ENCODE measurements at regions not wholly inside any gene's neighbourhood (a gene's known extent, or its start where the extent isn't known, plus 50 kb on each side); places are given as distances from the start of the nearest gene placed in this dataset.
"Not testable (repeated sequence)": the region's sequence is repeated elsewhere in the genome, so short reads cannot be mapped to it uniquely, and the experiment has no call there.

DNA sequence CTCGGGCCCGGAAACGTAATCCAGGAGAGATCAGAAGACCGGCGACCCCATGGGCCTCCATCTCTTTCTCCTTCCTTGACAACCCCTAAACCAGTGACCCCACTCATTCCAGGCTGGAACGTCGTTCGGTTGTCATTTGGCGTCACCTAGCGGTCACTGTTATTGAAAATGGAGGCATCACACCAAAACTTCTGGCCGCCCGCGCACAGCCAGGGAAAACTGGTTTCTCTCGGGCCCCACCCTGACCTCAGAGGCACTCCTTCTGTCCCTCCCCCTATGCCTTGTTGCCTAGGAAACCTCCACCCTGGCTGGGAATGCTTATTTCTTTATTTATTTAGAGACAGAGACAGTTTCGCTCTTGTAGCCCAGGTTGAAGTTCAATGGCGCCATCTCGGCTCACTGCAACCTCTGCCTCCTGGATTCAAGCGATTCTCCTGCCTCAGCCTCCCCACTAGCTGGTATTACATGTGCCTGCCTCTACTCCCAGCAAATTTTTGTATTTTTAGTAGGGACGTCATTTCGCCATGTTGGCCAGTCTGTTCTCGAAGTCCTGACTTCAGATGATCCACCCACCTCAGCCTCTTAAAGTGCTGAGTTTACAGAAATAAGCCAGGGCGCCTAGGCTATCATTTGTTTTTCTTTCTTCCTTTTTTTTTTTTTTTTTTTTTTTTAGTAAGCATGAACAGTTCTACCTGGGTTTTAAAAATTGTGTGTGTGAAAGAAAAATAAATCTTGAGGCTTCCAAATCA lies 2144.1 kb upstream of the TPTE start:
- DNase-seq, result not testable (repeated sequence)

GRCh38 chr21:8380419-8381079 lies 2140.8 kb upstream of the TPTE start:
- DNase-seq, result not testable (repeated sequence)

DNA sequence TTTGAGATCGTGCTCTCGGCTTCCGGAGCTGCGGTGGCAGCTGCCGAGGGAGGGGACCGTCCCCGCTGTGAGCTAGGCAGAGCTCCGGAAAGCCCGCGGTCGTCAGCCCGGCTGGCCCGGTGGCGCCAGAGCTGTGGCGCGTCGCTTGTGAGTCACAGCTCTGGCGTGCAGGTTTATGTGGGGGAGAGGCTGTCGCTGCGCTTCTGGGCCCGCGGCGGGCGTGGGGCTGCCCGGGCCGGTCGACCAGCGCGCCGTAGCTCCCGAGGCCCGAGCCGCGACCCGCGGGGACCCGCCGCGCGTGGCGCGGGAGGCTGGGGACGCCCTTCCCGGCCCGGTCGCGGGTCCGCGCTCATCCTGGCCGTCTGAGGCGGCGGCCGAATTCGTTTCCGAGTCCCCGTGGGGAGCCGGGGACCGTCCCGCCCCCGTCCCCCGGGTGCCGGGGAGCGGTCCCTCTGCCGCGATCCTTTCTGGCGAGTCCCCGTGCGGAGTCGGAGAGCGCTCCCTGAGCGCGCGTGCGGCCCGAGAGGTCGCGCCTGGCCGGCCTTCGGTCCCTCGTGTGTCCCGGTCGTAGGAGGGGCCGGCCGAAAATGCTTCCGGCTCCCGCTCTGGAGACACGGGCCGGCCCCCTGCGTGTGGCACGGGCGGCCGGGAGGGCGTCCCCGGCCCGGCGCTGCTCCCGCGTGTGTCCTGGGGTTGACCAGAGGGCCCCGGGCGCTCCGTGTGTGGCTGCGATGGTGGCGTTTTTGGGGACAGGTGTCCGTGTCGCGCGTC lies 2133.0 kb upstream of the TPTE start:
- DNase-seq, result not testable (repeated sequence)

- not testable (repeated sequence) for DNase-seq
Observed at GRCh38 chr21:8388940-8389238, 2132.5 kb upstream of the TPTE start.

GRCh38 chr21:8390550-8391171 lies 2130.7 kb upstream of the TPTE start:
- DNase-seq, result not testable (repeated sequence)

GRCh38 chr21:8394380-8394779 lies 2127.0 kb upstream of the TPTE start:
- DNase-seq, result not testable (repeated sequence)

DNA sequence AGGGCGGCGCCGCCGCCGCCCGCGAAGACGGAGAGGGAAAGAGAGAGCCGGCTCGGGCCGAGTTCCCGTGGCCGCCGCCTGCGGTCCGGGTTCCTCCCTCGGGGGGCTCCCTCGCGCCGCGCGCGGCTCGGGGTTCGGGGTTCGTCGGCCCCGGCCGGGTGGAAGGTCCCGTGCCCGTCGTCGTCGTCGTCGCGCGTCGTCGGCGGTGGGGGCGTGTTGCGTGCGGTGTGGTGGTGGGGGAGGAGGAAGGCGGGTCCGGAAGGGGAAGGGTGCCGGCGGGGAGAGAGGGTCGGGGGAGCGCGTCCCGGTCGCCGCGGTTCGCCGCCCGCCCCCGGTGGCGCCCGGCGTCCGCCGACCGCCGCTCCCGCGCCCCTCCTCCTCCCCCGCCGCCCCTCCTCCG lies 2125.4 kb upstream of the TPTE start:
- DNase-seq, result not testable (repeated sequence)

DNA sequence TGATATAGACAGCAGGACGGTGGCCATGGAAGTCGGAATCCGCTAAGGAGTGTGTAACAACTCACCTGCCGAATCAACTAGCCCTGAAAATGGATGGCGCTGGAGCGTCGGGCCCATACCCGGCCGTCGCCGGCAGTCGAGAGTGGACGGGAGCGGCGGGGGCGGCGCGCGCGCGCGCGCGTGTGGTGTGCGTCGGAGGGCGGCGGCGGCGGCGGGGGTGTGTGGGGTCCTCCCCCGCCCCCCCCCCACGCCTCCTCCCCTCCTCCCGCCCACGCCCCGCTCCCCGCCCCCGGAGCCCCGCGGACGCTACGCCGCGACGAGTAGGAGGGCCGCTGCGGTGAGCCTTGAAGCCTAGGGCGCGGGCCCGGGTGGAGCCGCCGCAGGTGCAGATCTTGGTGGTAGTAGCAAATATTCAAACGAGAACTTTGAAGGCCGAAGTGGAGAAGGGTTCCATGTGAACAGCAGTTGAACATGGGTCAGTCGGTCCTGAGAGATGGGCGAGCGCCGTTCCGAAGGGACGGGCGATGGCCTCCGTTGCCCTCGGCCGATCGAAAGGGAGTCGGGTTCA lies 2122.4 kb upstream of the TPTE start:
- not testable (repeated sequence) for DNase-seq

- DNase-seq, result not testable (repeated sequence)
Observed at GRCh38 chr21:8399866-8400265, 2121.5 kb upstream of the TPTE start.

DNA sequence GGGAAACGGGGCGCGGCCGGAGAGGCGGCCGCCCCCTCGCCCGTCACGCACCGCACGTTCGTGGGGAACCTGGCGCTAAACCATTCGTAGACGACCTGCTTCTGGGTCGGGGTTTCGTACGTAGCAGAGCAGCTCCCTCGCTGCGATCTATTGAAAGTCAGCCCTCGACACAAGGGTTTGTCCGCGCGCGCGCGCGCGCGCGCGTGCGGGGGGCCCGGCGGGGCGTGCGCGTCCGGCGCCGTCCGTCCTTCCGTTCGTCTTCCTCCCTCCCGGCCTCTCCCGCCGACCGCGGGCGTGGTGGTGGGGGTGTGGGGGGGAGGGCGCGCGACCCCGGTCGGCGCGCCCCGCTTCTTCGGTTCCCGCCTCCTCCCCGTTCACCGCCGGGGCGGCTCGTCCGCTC lies 2119.6 kb upstream of the TPTE start:
- not testable (repeated sequence) for DNase-seq

- not testable (repeated sequence) for DNase-seq
Observed at GRCh38 chr21:8406331-8406730, 2115.1 kb upstream of the TPTE start.

DNA sequence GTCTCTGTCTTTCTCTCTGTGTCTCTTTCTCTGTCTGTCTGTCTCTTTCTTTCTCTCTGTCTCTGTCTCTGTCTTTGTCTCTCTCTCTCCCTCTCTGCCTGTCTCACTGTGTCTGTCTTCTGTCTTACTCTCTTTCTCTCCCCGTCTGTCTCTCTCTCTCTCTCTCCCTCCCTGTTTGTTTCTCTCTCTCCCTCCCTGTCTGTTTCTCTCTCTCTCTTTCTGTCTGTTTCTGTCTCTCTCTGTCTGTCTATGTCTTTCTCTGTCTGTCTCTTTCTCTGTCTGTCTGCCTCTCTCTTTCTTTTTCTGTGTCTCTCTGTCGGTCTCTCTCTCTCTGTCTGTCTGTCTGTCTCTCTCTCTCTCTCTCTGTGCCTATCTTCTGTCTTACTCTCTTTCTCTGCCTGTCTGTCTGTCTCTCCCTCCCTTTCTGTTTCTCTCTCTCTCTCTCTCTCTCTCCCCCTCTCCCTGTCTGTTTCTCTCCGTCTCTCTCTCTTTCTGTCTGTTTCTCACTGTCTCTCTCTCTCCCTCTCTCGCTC lies 2110.2 kb upstream of the TPTE start:
- not testable (repeated sequence) for DNase-seq

DNA sequence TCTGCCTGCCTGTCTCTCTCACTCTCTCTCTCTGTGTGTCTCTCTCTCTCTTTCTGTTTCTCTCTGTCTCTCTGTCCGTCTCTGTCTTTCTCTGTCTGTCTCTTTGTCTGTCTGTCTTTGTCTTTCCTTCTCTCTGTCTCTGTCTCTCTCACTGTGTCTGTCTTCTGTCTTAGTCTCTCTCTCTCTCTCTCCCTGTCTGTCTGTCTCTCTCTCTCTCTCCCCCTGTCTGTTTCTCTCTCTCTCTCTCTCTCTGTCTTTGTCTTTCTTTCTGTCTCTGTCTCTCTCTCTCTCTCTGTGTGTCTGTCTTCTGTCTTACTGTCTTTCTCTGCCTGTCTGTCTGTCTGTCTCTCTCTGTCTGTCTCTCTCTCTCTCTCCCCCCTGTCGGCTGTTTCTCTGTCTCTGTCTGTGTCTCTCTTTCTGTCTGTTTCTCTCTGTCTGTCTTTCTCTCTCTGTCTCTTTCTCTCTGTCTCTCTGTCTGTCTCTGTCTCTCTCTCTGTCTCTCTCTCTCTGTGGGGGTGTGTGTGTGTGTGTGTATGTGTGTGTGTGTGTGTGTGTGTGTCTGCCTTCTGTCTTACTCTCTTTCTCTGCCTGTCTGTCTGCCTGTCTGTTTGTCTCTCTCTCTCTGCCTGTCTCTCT lies 2101.3 kb upstream of the TPTE start:
- DNase-seq, result peak in 1 of 2 donors; percentile 14

DNA sequence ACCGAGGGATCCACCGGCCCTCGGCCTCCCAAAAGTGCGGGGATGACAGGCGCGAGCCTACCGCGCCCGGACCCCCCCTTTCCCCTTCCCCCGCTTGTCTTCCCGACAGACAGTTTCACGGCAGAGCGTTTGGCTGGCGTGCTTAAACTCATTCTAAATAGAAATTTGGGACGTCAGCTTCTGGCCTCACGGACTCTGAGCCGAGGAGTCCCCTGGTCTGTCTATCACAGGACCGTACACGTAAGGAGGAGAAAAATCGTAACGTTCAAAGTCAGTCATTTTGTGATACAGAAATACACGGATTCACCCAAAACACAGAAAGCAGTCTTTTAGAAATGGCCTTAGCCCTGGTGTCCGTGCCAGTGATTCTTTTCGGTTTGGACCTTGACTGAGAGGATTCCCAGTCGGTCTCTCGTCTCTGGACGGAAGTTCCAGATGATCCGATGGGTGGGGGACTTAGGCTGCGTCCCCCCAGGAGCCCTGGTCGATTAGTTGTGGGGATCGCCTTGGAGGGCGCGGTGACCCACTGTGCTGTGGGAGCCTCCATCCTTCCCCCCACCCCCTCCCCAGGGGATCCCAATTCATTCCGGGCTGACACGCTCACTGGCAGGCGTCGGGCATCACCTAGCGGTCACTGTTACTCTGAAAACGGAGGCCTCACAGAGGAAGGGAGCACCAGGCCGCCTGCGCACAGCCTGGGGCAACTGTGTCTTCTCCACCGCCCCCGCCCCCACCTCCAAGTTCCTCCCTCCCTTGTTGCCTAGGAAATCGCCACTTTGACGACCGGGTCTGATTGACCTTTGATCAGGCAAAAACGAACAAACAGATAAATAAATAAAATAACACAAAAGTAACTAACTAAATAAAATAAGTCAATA lies 2093.4 kb upstream of the TPTE start:
- DNase-seq, result not testable (repeated sequence)

DNA sequence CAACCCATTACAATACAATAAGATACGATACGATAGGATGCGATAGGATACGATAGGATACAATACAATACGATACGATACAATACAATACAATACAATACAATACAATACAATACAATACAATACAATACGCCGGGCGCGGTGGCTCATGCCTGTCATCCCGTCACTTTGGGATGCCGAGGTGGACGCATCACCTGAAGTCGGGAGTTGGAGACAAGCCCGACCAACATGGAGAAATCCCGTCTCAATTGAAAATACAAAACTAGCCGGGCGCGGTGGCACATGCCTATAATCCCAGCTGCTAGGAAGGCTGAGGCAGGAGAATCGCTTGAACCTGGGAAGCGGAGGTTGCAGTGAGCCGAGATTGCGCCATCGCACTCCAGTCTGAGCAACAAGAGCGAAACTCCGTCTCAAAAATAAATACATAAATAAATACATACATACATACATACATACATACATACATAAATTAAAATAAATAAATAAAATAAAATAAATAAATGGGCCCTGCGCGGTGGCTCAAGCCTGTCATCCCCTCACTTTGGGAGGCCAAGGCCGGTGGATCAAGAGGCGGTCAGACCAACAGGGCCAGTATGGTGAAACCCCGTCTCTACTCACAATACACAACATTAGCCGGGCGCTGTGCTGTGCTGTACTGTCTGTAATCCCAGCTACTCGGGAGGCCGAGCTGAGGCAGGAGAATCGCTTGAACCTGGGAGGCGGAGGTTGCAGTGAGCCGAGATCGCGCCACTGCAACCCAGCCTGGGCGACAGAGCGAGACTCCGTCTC lies 2092.5 kb upstream of the TPTE start:
- DNase-seq, result not testable (repeated sequence)

DNA sequence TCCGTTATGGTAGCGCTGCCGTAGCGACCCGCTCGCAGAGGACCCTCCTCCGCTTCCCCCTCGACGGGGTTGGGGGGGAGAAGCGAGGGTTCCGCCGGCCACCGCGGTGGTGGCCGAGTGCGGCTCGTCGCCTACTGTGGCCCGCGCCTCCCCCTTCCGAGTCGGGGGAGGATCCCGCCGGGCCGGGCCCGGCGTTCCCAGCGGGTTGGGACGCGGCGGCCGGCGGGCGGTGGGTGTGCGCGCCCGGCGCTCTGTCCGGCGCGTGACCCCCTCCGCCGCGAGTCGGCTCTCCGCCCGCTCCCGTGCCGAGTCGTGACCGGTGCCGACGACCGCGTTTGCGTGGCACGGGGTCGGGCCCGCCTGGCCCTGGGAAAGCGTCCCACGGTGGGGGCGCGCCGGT lies 2086.7 kb upstream of the TPTE start:
- DNase-seq, result not testable (repeated sequence)

GRCh38 chr21:8443093-8443492 lies 2078.3 kb upstream of the TPTE start:
- not testable (repeated sequence) for DNase-seq

- DNase-seq, result not testable (repeated sequence)
Observed at GRCh38 chr21:8449807-8450206, 2071.6 kb upstream of the TPTE start.

DNA sequence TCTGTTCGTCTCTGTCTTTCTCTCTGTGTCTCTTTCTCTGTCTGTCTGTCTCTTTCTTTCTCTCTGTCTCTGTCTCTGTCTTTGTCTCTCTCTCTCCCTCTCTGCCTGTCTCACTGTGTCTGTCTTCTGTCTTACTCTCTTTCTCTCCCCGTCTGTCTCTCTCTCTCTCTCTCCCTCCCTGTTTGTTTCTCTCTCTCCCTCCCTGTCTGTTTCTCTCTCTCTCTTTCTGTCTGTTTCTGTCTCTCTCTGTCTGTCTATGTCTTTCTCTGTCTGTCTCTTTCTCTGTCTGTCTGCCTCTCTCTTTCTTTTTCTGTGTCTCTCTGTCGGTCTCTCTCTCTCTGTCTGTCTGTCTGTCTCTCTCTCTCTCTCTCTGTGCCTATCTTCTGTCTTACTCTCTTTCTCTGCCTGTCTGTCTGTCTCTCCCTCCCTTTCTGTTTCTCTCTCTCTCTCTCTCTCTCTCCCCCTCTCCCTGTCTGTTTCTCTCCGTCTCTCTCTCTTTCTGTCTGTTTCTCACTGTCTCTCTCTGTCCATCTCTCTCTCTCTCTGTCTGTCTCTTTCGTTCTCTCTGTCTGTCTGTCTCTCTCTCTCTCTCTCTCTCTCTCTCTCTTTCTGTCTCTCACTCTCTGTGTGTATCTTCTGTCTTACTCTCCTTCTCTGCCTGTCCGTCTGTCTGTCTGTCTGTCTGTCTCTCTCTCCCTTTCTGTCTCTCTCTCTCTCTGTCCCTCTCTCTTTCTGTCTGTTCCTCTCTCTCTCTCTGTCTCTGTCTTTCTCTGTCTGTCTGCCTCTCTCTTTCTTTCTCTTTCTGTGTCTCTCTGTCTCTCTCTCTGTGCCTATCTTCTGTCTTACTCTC lies 2065.9 kb upstream of the TPTE start:
- DNase-seq, result not testable (repeated sequence)

Data from CD4-positive, alpha-beta T cell treated with Interleukin-4 for 1 hour (primary cell).